Naive thymus-derived CD4-positive, alpha-beta T cell (primary cell): ENCODE measurements at regions not wholly inside any gene's neighbourhood (a gene's known extent, or its start where the extent isn't known, plus 50 kb on each side); places are given as distances from the start of the nearest gene placed in this dataset.
"Not testable (repeated sequence)": the region's sequence is repeated elsewhere in the genome, so short reads cannot be mapped to it uniquely, and the experiment has no call there.

Source experiments
- ATAC-seq: fragments of 150-1000 bp; cut with Tn5 transposase; 2 replicates; pipeline ENCODE4 v1.10.0; 2021; ENCODE audit warnings: mild to moderate bottlenecking, moderate library complexity
- CTCF ChIA-PET: fragments of 350-600 bp; sonication (Branson Sonifier 250); formaldehyde crosslinking; loops from one replicate; lab custom pipeline; 2021; ENCODE audit warnings: antibody characterized with exemption; lab: Charles Lee
- POLR2A ChIA-PET: fragments of 350-600 bp; sonication (Branson Sonifier 250); formaldehyde crosslinking; loops from one replicate; lab custom pipeline; 2021; ENCODE audit warnings: antibody characterized with exemption, inconsistent platforms; lab: Charles Lee
- DNase-seq, 9 donors: peaks; one replicate each; pipeline versions ENCODE4 v3.0.0 to v3.0.0-alpha.2; 2020 to 2022; ENCODE audit warnings: mixed read lengths in 1 of 9
- H3K27ac ChIP-seq: one replicate; pipeline ENCODE4 v1.7.0; 2013; ENCODE audit warnings: mild to moderate bottlenecking, low read depth, low read length, moderate library complexity
- H3K27me3 ChIP-seq, 2 donors: one replicate each; pipeline ENCODE4 v1.7.0; 2013; ENCODE audit warnings: low read length in 2 of 2, mild to moderate bottlenecking in 2 of 2, moderate library complexity in 2 of 2; ENCODE audit not compliant: control insufficient read depth in 2 of 2, insufficient read depth in 2 of 2
- H3K36me3 ChIP-seq, 3 experiments: 1 replicate in 2 of 3; 2 replicates in 1 of 3; pipeline ENCODE4 v1.7.0; 2013; ENCODE audit warnings: low read length in 3 of 3, mild to moderate bottlenecking in 3 of 3, moderate library complexity in 1 of 3; ENCODE audit not compliant: insufficient read depth in 3 of 3, control insufficient read depth in 2 of 3
- H3K4me1 ChIP-seq, 2 donors: one replicate each; pipeline ENCODE4 v1.7.0; 2013; ENCODE audit warnings: low read length in 2 of 2, mild to moderate bottlenecking in 2 of 2, moderate library complexity in 1 of 2; ENCODE audit not compliant: control insufficient read depth in 2 of 2, insufficient read depth in 2 of 2
- H3K4me3 ChIP-seq: 2 replicates; pipeline ENCODE4 v1.7.0; 2013; ENCODE audit warnings: mild to moderate bottlenecking, low read length
- H3K9me3 ChIP-seq, 3 experiments: 1 replicate in 2 of 3; 2 replicates in 1 of 3; pipeline ENCODE4 v1.7.0; 2013; ENCODE audit warnings: low read length in 3 of 3; ENCODE audit not compliant: control insufficient read depth in 2 of 3
- H3K27ac Mint-ChIP-seq, 9 donors: one replicate each; pipeline ENCODE4 v1.8.0; 2020 to 2022; ENCODE audit warnings: mixed read lengths in 9 of 9, mild to moderate bottlenecking in 8 of 9, moderate library complexity in 5 of 9, inconsistent platforms in 2 of 9
- H3K27me3 Mint-ChIP-seq, 5 donors: one replicate each; pipeline ENCODE4 v1.8.0; 2021 to 2022; ENCODE audit warnings: mixed read lengths in 5 of 5, mild to moderate bottlenecking in 1 of 5
- H3K36me3 Mint-ChIP-seq, 5 donors: one replicate each; pipeline ENCODE4 v1.8.0; 2020 to 2022; ENCODE audit warnings: mixed read lengths in 5 of 5, mild to moderate bottlenecking in 3 of 5, inconsistent platforms in 1 of 5
- H3K4me1 Mint-ChIP-seq, 7 donors: one replicate each; pipeline ENCODE4 v1.8.0; 2020 to 2022; ENCODE audit warnings: mixed read lengths in 7 of 7, mild to moderate bottlenecking in 3 of 7, inconsistent platforms in 1 of 7
- H3K4me3 Mint-ChIP-seq, 10 donors: one replicate each; pipeline ENCODE4 v1.8.0; 2020 to 2022; ENCODE audit warnings: mild to moderate bottlenecking in 10 of 10, mixed read lengths in 10 of 10, moderate library complexity in 6 of 10, inconsistent platforms in 2 of 10
- H3K9me3 Mint-ChIP-seq, 11 donors: one replicate each; pipeline ENCODE4 v1.8.0; 2020 to 2022; ENCODE audit warnings: mixed read lengths in 11 of 11, mild to moderate bottlenecking in 4 of 11, inconsistent platforms in 1 of 11, moderate library complexity in 1 of 11
- intact Hi-C, 2 donors: fragments of 100-400 bp; cut with micrococcal nuclease; formaldehyde crosslinking; loops; one replicate each; pipeline ENCODE4 v1.15.1; 2023

- H3K4me1 ChIP-seq = no peaks in the 10 kb centered on the region
- no peak for ATAC-seq
- H3K36me3 Mint-ChIP-seq = peaks cover 0 to 27% (median 0%) of the 10 kb centered on the region in 5 donors
- CTCF ChIA-PET = no interaction called here
- H3K4me1 Mint-ChIP-seq = no peaks in the 10 kb centered on the region
- POLR2A ChIA-PET = no interaction called here
- intact Hi-C loops = no loop called here
- H3K9me3 Mint-ChIP-seq = peaks cover 5 to 44% (median 20%) of the 10 kb centered on the region in 11 donors
- DNase-seq = no peak
- H3K27me3 ChIP-seq = no peaks in the 10 kb centered on the region
- H3K4me3 ChIP-seq = no peak overlapping the region
- H3K27me3 Mint-ChIP-seq = peaks cover 0 to 38% (median 29%) of the 10 kb centered on the region in 5 donors
- no peak overlapping the region for H3K27ac ChIP-seq
- H3K27ac Mint-ChIP-seq = no peak overlapping the region
- H3K36me3 ChIP-seq = no peaks in the 10 kb centered on the region
- no peak overlapping the region for H3K4me3 Mint-ChIP-seq
- H3K9me3 ChIP-seq = peaks cover 0 to 11% (median 0%) of the 10 kb centered on the region in 3 experiments
Observed at GRCh38 chr14:101313268-101313667, 248.0 kb upstream of the DIO3 start.

GRCh38 chr14:101315802-101316296 lies 245.4 kb upstream of the DIO3 start:
- Mint-ChIP-seq H3K4me3 (no peak overlapping the region), H3K9me3 (peaks cover 5 to 47% (median 22%) of the 10 kb centered on the region in 11 donors), H3K4me1 (no peaks in the 10 kb centered on the region), H3K27me3 (peaks cover 3 to 42% (median 29%) of the 10 kb centered on the region in 5 donors), H3K36me3 (peaks cover 0 to 27% (median 0%) of the 10 kb centered on the region in 5 donors), H3K27ac (no peak overlapping the region)
- H3K9me3 ChIP-seq = peaks cover 0 to 11% (median 0%) of the 10 kb centered on the region in 3 experiments
- H3K27ac ChIP-seq = no peak overlapping the region
- H3K4me1 ChIP-seq = no peaks in the 10 kb centered on the region
- no peaks in the 10 kb centered on the region for H3K27me3 ChIP-seq
- CTCF ChIA-PET = no interaction called here
- H3K4me3 ChIP-seq = no peak overlapping the region
- intact Hi-C loops = no loop called here
- ATAC-seq = no peak
- POLR2A ChIA-PET = no interaction called here
- DNase-seq = no peak
- no peaks in the 10 kb centered on the region for H3K36me3 ChIP-seq

- Mint-ChIP-seq H3K27ac (no peak overlapping the region), H3K9me3 (peaks cover 6 to 46% (median 25%) of the 10 kb centered on the region in 11 donors), H3K4me1 (no peaks in the 10 kb centered on the region), H3K36me3 (peaks cover 0 to 25% (median 0%) of the 10 kb centered on the region in 5 donors), H3K27me3 (peaks cover 3 to 38% (median 32%) of the 10 kb centered on the region in 5 donors), H3K4me3 (no peak overlapping the region)
- DNase-seq = no peak
- CTCF ChIA-PET = no interaction called here
- Histone ChIP-seq H3K9me3 (peaks cover 0 to 12% (median 0%) of the 10 kb centered on the region in 3 experiments), H3K27me3 (no peaks in the 10 kb centered on the region), H3K27ac (no peak overlapping the region), H3K4me3 (no peak overlapping the region), H3K4me1 (no peaks in the 10 kb centered on the region), H3K36me3 (no peaks in the 10 kb centered on the region)
- intact Hi-C loops = no loop called here
- ATAC-seq = no peak
- POLR2A ChIA-PET = no interaction called here
Observed at GRCh38 chr14:101318271-101318670, 243.0 kb upstream of the DIO3 start.

DNA sequence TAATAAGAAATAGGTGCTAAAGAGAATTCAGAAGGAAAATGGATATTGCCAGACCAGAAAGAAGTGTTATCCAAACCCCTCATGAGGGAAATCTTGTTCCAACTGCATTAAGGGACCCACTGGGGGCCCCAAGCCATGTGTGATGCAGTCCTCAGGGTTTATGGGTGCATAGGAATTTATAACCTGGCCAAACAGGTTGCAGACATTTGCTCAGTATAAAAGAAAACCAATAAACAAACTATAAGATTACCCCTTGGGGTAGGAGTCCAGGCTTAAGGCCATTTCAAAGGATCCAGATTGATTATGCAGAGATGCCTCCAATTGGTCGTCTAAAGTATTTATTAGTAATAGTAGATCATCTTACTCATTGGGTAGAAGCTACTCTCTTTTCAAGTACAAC lies 240.9 kb upstream of the DIO3 start:
- CTCF ChIA-PET = no interaction called here
- Histone ChIP-seq H3K4me1 (no peaks in the 10 kb centered on the region), H3K4me3 (no peak overlapping the region), H3K27ac (no peak overlapping the region), H3K27me3 (no peaks in the 10 kb centered on the region), H3K36me3 (no peaks in the 10 kb centered on the region), H3K9me3 (peaks cover 0 to 25% (median 0%) of the 10 kb centered on the region in 3 experiments)
- Mint-ChIP-seq H3K27ac (no peak overlapping the region), H3K4me1 (no peaks in the 10 kb centered on the region), H3K27me3 (peaks cover 3 to 25% (median 19%) of the 10 kb centered on the region in 5 donors), H3K4me3 (no peak overlapping the region), H3K36me3 (peaks cover 0 to 30% (median 0%) of the 10 kb centered on the region in 5 donors), H3K9me3 (peaks cover 13 to 57% (median 34%) of the 10 kb centered on the region in 11 donors)
- ATAC-seq = no peak
- intact Hi-C loops = no loop called here
- POLR2A ChIA-PET = no interaction called here
- no peak for DNase-seq

DNA sequence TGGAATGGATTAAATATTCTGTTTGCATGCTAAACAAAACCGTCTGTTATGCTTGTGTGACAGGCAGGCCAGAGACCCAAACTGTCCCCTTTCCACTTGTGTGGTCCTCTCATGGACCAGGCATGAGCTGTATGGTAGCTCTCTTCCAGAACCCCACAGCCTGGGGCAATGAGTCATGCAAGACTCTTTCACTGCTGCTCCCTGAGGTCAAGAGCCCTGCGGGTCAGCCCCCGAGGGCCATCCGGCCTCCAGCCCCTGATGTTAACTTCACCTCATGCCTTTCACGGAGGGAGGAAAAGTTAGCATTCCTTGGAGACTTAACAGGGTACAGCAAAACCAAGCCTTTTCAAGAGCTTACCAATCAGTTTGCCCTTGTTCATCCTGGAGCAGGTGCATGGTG lies 239.1 kb upstream of the DIO3 start:
- peaks cover 3 to 27% (median 18%) of the 10 kb centered on the region in 5 donors for H3K27me3 Mint-ChIP-seq
- no peak overlapping the region for H3K27ac Mint-ChIP-seq
- no peak overlapping the region for H3K4me3 ChIP-seq
- ATAC-seq (no peak), DNase-seq (no peak)
- H3K36me3 Mint-ChIP-seq = peaks cover 0 to 16% (median 0%) of the 10 kb centered on the region in 5 donors
- H3K9me3 ChIP-seq = peaks cover 0 to 14% (median 0%) of the 10 kb centered on the region in 3 experiments
- ChIA-PET POLR2A (no interaction called here), CTCF (no interaction called here)
- no peak overlapping the region for H3K27ac ChIP-seq
- no peaks in the 10 kb centered on the region for H3K4me1 Mint-ChIP-seq
- H3K4me3 Mint-ChIP-seq = no peak overlapping the region
- no peaks in the 10 kb centered on the region for H3K27me3 ChIP-seq
- intact Hi-C loops = no loop called here
- H3K36me3 ChIP-seq = no peaks in the 10 kb centered on the region
- H3K9me3 Mint-ChIP-seq = peaks cover 5 to 49% (median 18%) of the 10 kb centered on the region in 11 donors
- H3K4me1 ChIP-seq = no peaks in the 10 kb centered on the region

DNA sequence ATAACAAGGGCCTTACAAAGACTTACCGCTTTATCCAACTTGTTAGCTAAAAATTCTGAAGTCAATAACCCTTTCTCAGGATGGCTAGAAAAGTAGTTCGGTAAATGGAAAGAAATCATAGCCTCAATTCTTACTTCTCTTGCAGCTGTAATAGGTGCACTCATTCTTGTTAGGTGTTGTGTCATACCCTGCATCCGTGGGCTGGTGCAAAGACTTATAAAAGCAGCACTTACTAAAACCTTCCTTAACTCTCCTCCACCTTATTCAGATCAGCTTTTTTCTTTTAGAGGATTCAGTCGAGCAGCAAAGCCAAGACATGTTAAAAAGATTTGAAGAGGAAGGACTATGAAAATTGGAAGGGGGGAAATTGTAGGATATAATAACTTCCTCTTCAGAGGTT lies 238.2 kb upstream of the DIO3 start:
- DNase-seq (no peak), ATAC-seq (no peak)
- Mint-ChIP-seq H3K27ac (no peak overlapping the region), H3K4me1 (no peaks in the 10 kb centered on the region), H3K36me3 (peaks cover 0 to 12% (median 0%) of the 10 kb centered on the region in 5 donors), H3K9me3 (peaks cover 5 to 47% (median 18%) of the 10 kb centered on the region in 11 donors), H3K27me3 (peaks cover 3 to 22% (median 13%) of the 10 kb centered on the region in 5 donors), H3K4me3 (no peak overlapping the region)
- Histone ChIP-seq H3K27ac (no peak overlapping the region), H3K9me3 (peaks cover 0 to 14% (median 0%) of the 10 kb centered on the region in 3 experiments), H3K27me3 (no peaks in the 10 kb centered on the region), H3K4me1 (no peaks in the 10 kb centered on the region), H3K4me3 (no peak overlapping the region), H3K36me3 (no peaks in the 10 kb centered on the region)
- ChIA-PET CTCF (no interaction called here), POLR2A (no interaction called here)
- intact Hi-C loops = no loop called here

GRCh38 chr14:101323614-101324235 lies 237.6 kb upstream of the DIO3 start:
- H3K27ac Mint-ChIP-seq, H3K27me3 ChIP-seq, H3K4me1 ChIP-seq, H3K4me1 Mint-ChIP-seq, intact Hi-C loops, H3K4me3 ChIP-seq, CTCF ChIA-PET, H3K36me3 ChIP-seq, ATAC-seq, H3K4me3 Mint-ChIP-seq, POLR2A ChIA-PET, H3K27ac ChIP-seq, DNase-seq: not testable (repeated sequence)
- peaks cover 5 to 43% (median 17%) of the 10 kb centered on the region in 11 donors for H3K9me3 Mint-ChIP-seq
- H3K36me3 Mint-ChIP-seq = peaks cover 0 to 12% (median 0%) of the 10 kb centered on the region in 5 donors
- H3K27me3 Mint-ChIP-seq = peaks cover 3 to 16% (median 12%) of the 10 kb centered on the region in 5 donors
- peaks cover 0 to 14% (median 0%) of the 10 kb centered on the region in 3 experiments for H3K9me3 ChIP-seq
